Activated naive CD4-positive, alpha-beta T cell treated with anti-CD3 and anti-CD28 coated beads, Interleukin-2, amount 50 U/mL, for 72 hours (primary cell): ENCODE measurements at regions not wholly inside any gene's neighbourhood (a gene's known extent, or its start where the extent isn't known, plus 50 kb on each side); places are given as distances from the start of the nearest gene placed in this dataset.

Source experiments
- ATAC-seq, 2 donors: fragments of 150-1000 bp; cut with Tn5 transposase; 2 replicates each; pipeline ENCODE4 v1.10.0; 2021; ENCODE audit warnings: mild to moderate bottlenecking in 2 of 2, moderate library complexity in 2 of 2
- DNase-seq, 2 donors: peaks; one replicate each; pipeline ENCODE4 v3.0.0; 2021 to 2022; ENCODE audit warnings: low spot score in 2 of 2
- H3K27ac Mint-ChIP-seq, 2 donors: one replicate each; pipeline ENCODE4 v1.8.0; 2022; ENCODE audit warnings: mild to moderate bottlenecking in 2 of 2, mixed read lengths in 2 of 2
- H3K36me3 Mint-ChIP-seq, 2 donors: one replicate each; pipeline ENCODE4 v1.8.0; 2022; ENCODE audit warnings: mixed read lengths in 2 of 2
- H3K9me3 Mint-ChIP-seq, 2 donors: one replicate each; pipeline ENCODE4 v1.8.0; 2022; ENCODE audit warnings: mixed read lengths in 2 of 2

GRCh38 chr3:106004137-106004681, 135.4 kb upstream of the CBLB start:
- H3K27ac Mint-ChIP-seq, result no peak overlapping the region
- H3K9me3 Mint-ChIP-seq, result peaks cover 6 to 21% of the 10 kb centered on the region in 2 donors
- peak in 1 of 2 donors; percentile 55 for ATAC-seq

GRCh38 chr3:106004826-106005225, 136.0 kb upstream of the CBLB start:
- H3K27ac Mint-ChIP-seq, result no peak overlapping the region
- H3K9me3 Mint-ChIP-seq, result peaks cover 9 to 16% of the 10 kb centered on the region in 2 donors
- peaks cover 14 to 29% of the 10 kb centered on the region in 2 donors for H3K36me3 Mint-ChIP-seq

More at GRCh38 chr3:106004137-106004681, 135.4 kb upstream of the CBLB start:
- no peak for DNase-seq
- peaks cover 14 to 36% of the 10 kb centered on the region in 2 donors for H3K36me3 Mint-ChIP-seq

GRCh38 chr3:106006001-106006400, 137.2 kb upstream of the CBLB start:
- peaks cover 14% of the 10 kb centered on the region in 2 donors for H3K9me3 Mint-ChIP-seq
- ATAC-seq (no peak), DNase-seq (no peak)
- H3K27ac Mint-ChIP-seq, result no peak overlapping the region
- H3K36me3 Mint-ChIP-seq, result peaks cover 14 to 30% of the 10 kb centered on the region in 2 donors

More at GRCh38 chr3:106004826-106005225, 136.0 kb upstream of the CBLB start:
- no peak for DNase-seq
- ATAC-seq, result no peak

GRCh38 chr3:106006571-106006970, 137.8 kb upstream of the CBLB start:
- peaks cover 14% of the 10 kb centered on the region in 2 donors for H3K9me3 Mint-ChIP-seq
- DNase-seq, result no peak
- no peak overlapping the region for H3K27ac Mint-ChIP-seq
- ATAC-seq, result no peak
- peaks cover 14 to 30% of the 10 kb centered on the region in 2 donors for H3K36me3 Mint-ChIP-seq

GRCh38 chr3:106007512-106007911, 138.7 kb upstream of the CBLB start:
- peaks cover 17% of the 10 kb centered on the region in 2 donors for H3K9me3 Mint-ChIP-seq
- H3K27ac Mint-ChIP-seq, result no peak overlapping the region
- H3K36me3 Mint-ChIP-seq, result peaks cover 17 to 30% of the 10 kb centered on the region in 2 donors
- DNase-seq (peak in 1 of 2 donors; percentile 59), ATAC-seq (peak in 1 of 2 donors; percentile 57)

- Mint-ChIP-seq H3K27ac (no peak overlapping the region), H3K9me3 (peaks cover 18 to 19% of the 10 kb centered on the region in 2 donors), H3K36me3 (peaks cover 18 to 31% of the 10 kb centered on the region in 2 donors)
- DNase-seq (no peak), ATAC-seq (no peak)
Observed at GRCh38 chr3:106008766-106009165, 140.0 kb upstream of the CBLB start.

GRCh38 chr3:106010829-106011228, 142.0 kb upstream of the CBLB start:
- H3K36me3 Mint-ChIP-seq, result peaks cover 18 to 44% of the 10 kb centered on the region in 2 donors
- H3K9me3 Mint-ChIP-seq, result peaks cover 18 to 19% of the 10 kb centered on the region in 2 donors
- DNase-seq, result no peak
- H3K27ac Mint-ChIP-seq, result peak overlapping the region in 1 of 2 donors; percentile 87
- peak; percentile 77 to 84 for ATAC-seq

GRCh38 chr3:106013971-106014370, 145.2 kb upstream of the CBLB start:
- Mint-ChIP-seq H3K27ac (peak overlapping the region in 1 of 2 donors; percentile 69), H3K9me3 (peaks cover 13 to 14% of the 10 kb centered on the region in 2 donors), H3K36me3 (peaks cover 6 to 25% of the 10 kb centered on the region in 2 donors)
- no peak for DNase-seq
- ATAC-seq, result peak; percentile 68 to 80

GRCh38 chr3:106014518-106014917, 145.7 kb upstream of the CBLB start:
- H3K9me3 Mint-ChIP-seq, result peaks cover 13 to 17% of the 10 kb centered on the region in 2 donors
- no peak for DNase-seq
- ATAC-seq, result no peak
- H3K27ac Mint-ChIP-seq, result peak overlapping the region in 1 of 2 donors; percentile 69
- peaks cover 4 to 23% of the 10 kb centered on the region in 2 donors for H3K36me3 Mint-ChIP-seq

- ATAC-seq (no peak), DNase-seq (no peak)
- peaks cover 4 to 23% of the 10 kb centered on the region in 2 donors for H3K36me3 Mint-ChIP-seq
- peaks cover 12 to 13% of the 10 kb centered on the region in 2 donors for H3K9me3 Mint-ChIP-seq
- peak overlapping the region in 1 of 2 donors; percentile 69 for H3K27ac Mint-ChIP-seq
Observed at GRCh38 chr3:106014971-106015370, 146.2 kb upstream of the CBLB start.

- DNase-seq (no peak), ATAC-seq (no peak)
- H3K36me3 Mint-ChIP-seq, result peaks cover 0 to 18% of the 10 kb centered on the region in 2 donors
- peaks cover 4 to 8% of the 10 kb centered on the region in 2 donors for H3K9me3 Mint-ChIP-seq
- H3K27ac Mint-ChIP-seq, result no peak overlapping the region
Observed at GRCh38 chr3:106018102-106018501, 149.3 kb upstream of the CBLB start.

- no peak overlapping the region for H3K27ac Mint-ChIP-seq
- ATAC-seq (no peak), DNase-seq (no peak)
- H3K36me3 Mint-ChIP-seq, result peaks cover 0 to 10% of the 10 kb centered on the region in 2 donors
- peaks cover 4 to 8% of the 10 kb centered on the region in 2 donors for H3K9me3 Mint-ChIP-seq
Observed at GRCh38 chr3:106018929-106019550, 150.2 kb upstream of the CBLB start.

- Mint-ChIP-seq H3K27ac (no peak overlapping the region), H3K36me3 (peaks cover 8 to 13% of the 10 kb centered on the region in 2 donors), H3K9me3 (peaks cover 4 to 12% of the 10 kb centered on the region in 2 donors)
- ATAC-seq (no peak), DNase-seq (no peak)
Observed at GRCh38 chr3:106022913-106023312, 154.1 kb upstream of the CBLB start.

GRCh38 chr3:106025151-106025722, 156.4 kb upstream of the CBLB start:
- Mint-ChIP-seq H3K36me3 (peaks cover 8 to 13% of the 10 kb centered on the region in 2 donors), H3K27ac (no peak overlapping the region), H3K9me3 (peaks cover 0 to 8% of the 10 kb centered on the region in 2 donors)
- DNase-seq (no peak), ATAC-seq (no peak)

- H3K9me3 Mint-ChIP-seq, result peaks cover 0 to 3% of the 10 kb centered on the region in 2 donors
- ATAC-seq (no peak), DNase-seq (no peak)
- H3K36me3 Mint-ChIP-seq, result peaks cover 3 to 4% of the 10 kb centered on the region in 2 donors
- H3K27ac Mint-ChIP-seq, result no peak overlapping the region
Observed at GRCh38 chr3:106029954-106030626, 161.3 kb upstream of the CBLB start.

- no peak overlapping the region for H3K27ac Mint-ChIP-seq
- ATAC-seq, result no peak
- DNase-seq, result no peak
- no peaks in the 10 kb centered on the region for H3K9me3 Mint-ChIP-seq
- H3K36me3 Mint-ChIP-seq, result no peaks in the 10 kb centered on the region
Observed at GRCh38 chr3:106030627-106030963, 161.8 kb upstream of the CBLB start.

- Mint-ChIP-seq H3K36me3 (no peaks in the 10 kb centered on the region), H3K27ac (no peak overlapping the region), H3K9me3 (peaks cover 0 to 3% of the 10 kb centered on the region in 2 donors)
- ATAC-seq, result no peak
- DNase-seq, result no peak
Observed at GRCh38 chr3:106032479-106032878, 163.7 kb upstream of the CBLB start.
